HEK293 (cell line): ENCODE measurements at regions not wholly inside any gene's neighbourhood (a gene's known extent, or its start where the extent isn't known, plus 50 kb on each side); places are given as distances from the start of the nearest gene placed in this dataset.

ENCODE experiments used
- CTCF ChIA-PET: fragments of 350-600 bp; formaldehyde crosslinking; extraction: SDS; loops from one replicate; lab custom pipeline; 2021; ENCODE audit warnings: antibody characterized with exemption; lab: Yijun Ruan, JAX
- POLR2A ChIA-PET: fragments of 300-600 bp; formaldehyde crosslinking; extraction: SDS; loops from one replicate; lab custom pipeline; 2020; ENCODE audit warnings: antibody characterized with exemption, inconsistent platforms; lab: Yijun Ruan, JAX
- H3K27ac ChIP-seq: fragments of 200-500 bp; sonication (Bioruptor generic); 2 replicates; pipeline ENCODE4 v1.5.1; 2014; ENCODE audit warnings: low read depth, low read length, control low read depth, inconsistent platforms; ENCODE audit errors: extremely low read depth
- H3K36me3 ChIP-seq, 2 experiments: fragments of 200-500 bp in 1 of 2; sonication (Bioruptor generic) in 1 of 2; 1 replicate in 1 of 2; 2 replicates in 1 of 2; pipeline ENCODE4 v1.5.1; 2014 to 2017; ENCODE audit warnings: inconsistent platforms in 2 of 2, low read length in 2 of 2; ENCODE audit not compliant: control insufficient read depth in 2 of 2, insufficient read depth in 1 of 2
- H3K4me1 ChIP-seq: fragments of 200-500 bp; sonication (Bioruptor generic); 2 replicates; pipeline ENCODE4 v1.5.1; 2014; ENCODE audit warnings: mild to moderate bottlenecking, low read length, inconsistent platforms; ENCODE audit not compliant: control insufficient read depth, insufficient read depth
- H3K4me3 ChIP-seq: 2 replicates; pipeline ENCODE4 v1.5.1; 2011; ENCODE audit warnings: low read depth, mild to moderate bottlenecking, control low read depth, low read length, moderate library complexity
- H3K9me3 ChIP-seq: fragments of 200-500 bp; sonication (Bioruptor generic); 2 replicates; pipeline ENCODE4 v1.5.1; 2014; ENCODE audit warnings: low read depth, low read length, inconsistent platforms; ENCODE audit not compliant: control insufficient read depth, insufficient read depth
- GFI1B ChIP-seq: fragments of 450-650 bp; formaldehyde crosslinking; IDR thresholded peaks from 2 replicates; pipeline ENCODE4 v1.5.1; 2016; ENCODE audit warnings: missing biosample characterization, missing genetic modification characterization
- MYNN ChIP-seq: fragments of 450-650 bp; formaldehyde crosslinking; IDR thresholded peaks from 2 replicates; pipeline ENCODE4 v1.5.1; 2016; ENCODE audit warnings: missing biosample characterization, missing genetic modification characterization, borderline replicate concordance
- OSR2 ChIP-seq: fragments of 450-650 bp; formaldehyde crosslinking; IDR thresholded peaks from 2 replicates; pipeline ENCODE4 v1.5.1; 2016; ENCODE audit warnings: missing biosample characterization, missing genetic modification characterization
- SALL2 ChIP-seq: fragments of 450-650 bp; formaldehyde crosslinking; IDR thresholded peaks from 2 replicates; pipeline ENCODE4 v1.5.0; 2017; ENCODE audit warnings: missing biosample characterization, mild to moderate bottlenecking, missing genetic modification characterization, borderline replicate concordance
- SP3 ChIP-seq: fragments of 450-650 bp; formaldehyde crosslinking; IDR thresholded peaks from 2 replicates; pipeline ENCODE4 v1.5.1; 2016; ENCODE audit warnings: missing biosample characterization, missing genetic modification characterization
- TCF7L2 ChIP-seq: IDR thresholded peaks from 2 replicates; pipeline ENCODE4 v1.6.1; 2011; ENCODE audit warnings: low read depth, mild to moderate bottlenecking, inconsistent platforms, low read length, moderate library complexity, borderline replicate concordance
- TRIM28 ChIP-seq: IDR thresholded peaks from 2 replicates; pipeline ENCODE4 v1.6.1; 2011; ENCODE audit warnings: low read length, control low read depth, borderline replicate concordance
- YY1 ChIP-seq: fragments of 450-650 bp; formaldehyde crosslinking; IDR thresholded peaks from 2 replicates; pipeline ENCODE4 v1.5.1; 2018; ENCODE audit warnings: missing biosample characterization, missing genetic modification characterization
- ZFP69B ChIP-seq: fragments of 450-650 bp; formaldehyde crosslinking; IDR thresholded peaks from 2 replicates; pipeline ENCODE4 v1.5.1; 2016; ENCODE audit warnings: missing biosample characterization, missing genetic modification characterization
- ZNF239 ChIP-seq: fragments of 450-650 bp; formaldehyde crosslinking; IDR thresholded peaks from 2 replicates; pipeline ENCODE4 v1.5.1; 2016; ENCODE audit warnings: missing biosample characterization, missing genetic modification characterization
- ZNF433 ChIP-seq: fragments of 450-650 bp; formaldehyde crosslinking; IDR thresholded peaks from 2 replicates; pipeline ENCODE4 v1.5.1; 2016; ENCODE audit warnings: missing biosample characterization, missing genetic modification characterization, low read depth
- ZNF48 ChIP-seq: fragments of 450-650 bp; formaldehyde crosslinking; IDR thresholded peaks from 2 replicates; pipeline ENCODE4 v1.5.1; 2016; ENCODE audit warnings: missing biosample characterization, missing genetic modification characterization
- ZNF529 ChIP-seq: fragments of 450-650 bp; formaldehyde crosslinking; IDR thresholded peaks from 2 replicates; pipeline ENCODE4 v1.5.1; 2017; ENCODE audit warnings: missing genetic modification characterization, missing biosample characterization; ENCODE audit not compliant: insufficient replicate concordance
- ZNF549 ChIP-seq: fragments of 450-650 bp; IDR thresholded peaks from 2 replicates; pipeline ENCODE4 v1.5.1; 2018; ENCODE audit warnings: missing biosample characterization, missing genetic modification characterization, mild to moderate bottlenecking, inconsistent platforms, moderate library complexity
- ZNF629 ChIP-seq: fragments of 450-650 bp; formaldehyde crosslinking; IDR thresholded peaks from 2 replicates; pipeline ENCODE4 v1.5.1; 2017; ENCODE audit warnings: missing biosample characterization, missing genetic modification characterization
- ZNF664 ChIP-seq: fragments of 450-650 bp; formaldehyde crosslinking; IDR thresholded peaks from 2 replicates; pipeline ENCODE4 v1.5.1; 2016; ENCODE audit warnings: missing biosample characterization, missing genetic modification characterization
- ZNF768 ChIP-seq: fragments of 450-650 bp; formaldehyde crosslinking; IDR thresholded peaks from 2 replicates; pipeline ENCODE4 v1.5.1; 2018; ENCODE audit warnings: missing biosample characterization, mild to moderate bottlenecking, missing genetic modification characterization
- TF ChIP-seq, protein P1 (sequence below): fragments of 450-650 bp; formaldehyde crosslinking; IDR thresholded peaks from 2 replicates; pipeline ENCODE4 v1.5.1; 2016; ENCODE audit warnings: missing biosample characterization, missing genetic modification characterization
- TF ChIP-seq, protein P2 (sequence below): fragments of 450-650 bp; formaldehyde crosslinking; IDR thresholded peaks from 2 replicates; pipeline ENCODE4 v1.5.1; 2017; ENCODE audit warnings: missing biosample characterization, missing genetic modification characterization

DNA sequence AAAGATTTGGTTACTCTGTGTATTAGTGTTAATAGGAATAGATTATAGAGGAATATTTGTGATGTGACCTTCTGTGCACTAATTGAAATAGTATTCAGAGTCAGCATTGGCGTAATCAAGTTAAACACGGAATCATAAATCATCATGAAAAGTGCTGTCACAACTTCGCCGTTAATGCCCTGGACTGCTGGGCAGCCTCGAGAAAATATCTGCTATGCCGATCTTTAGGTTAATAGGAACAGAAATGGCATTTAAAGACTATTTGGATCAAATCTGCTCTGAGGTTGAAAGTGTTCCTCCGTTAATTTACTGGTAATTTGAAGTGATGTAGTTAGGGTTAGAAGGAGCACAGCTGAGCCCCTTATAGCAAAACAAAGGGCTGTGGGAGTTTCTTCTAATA, 219.0 kb downstream of the MZT1 start:
- ChIA-PET POLR2A (no interaction called here), CTCF (no interaction called here)
- no peaks in the 10 kb centered on the region for H3K4me1 ChIP-seq
- H3K9me3 ChIP-seq = no peaks in the 10 kb centered on the region
- no peak overlapping the region for H3K4me3 ChIP-seq
- H3K27ac ChIP-seq = no peak overlapping the region
- no peaks in the 10 kb centered on the region for H3K36me3 ChIP-seq
- TF ChIP-seq TRIM28 (peak; percentile 44; the same call in 1 of the 2 replicates), MYNN (tag by site-specific recombination) (no peak), TCF7L2 (peak; percentile 16; the same call in 1 of the 2 replicates)
- TF ChIP-seq, all 188 proteins: peak for 2

DNA sequence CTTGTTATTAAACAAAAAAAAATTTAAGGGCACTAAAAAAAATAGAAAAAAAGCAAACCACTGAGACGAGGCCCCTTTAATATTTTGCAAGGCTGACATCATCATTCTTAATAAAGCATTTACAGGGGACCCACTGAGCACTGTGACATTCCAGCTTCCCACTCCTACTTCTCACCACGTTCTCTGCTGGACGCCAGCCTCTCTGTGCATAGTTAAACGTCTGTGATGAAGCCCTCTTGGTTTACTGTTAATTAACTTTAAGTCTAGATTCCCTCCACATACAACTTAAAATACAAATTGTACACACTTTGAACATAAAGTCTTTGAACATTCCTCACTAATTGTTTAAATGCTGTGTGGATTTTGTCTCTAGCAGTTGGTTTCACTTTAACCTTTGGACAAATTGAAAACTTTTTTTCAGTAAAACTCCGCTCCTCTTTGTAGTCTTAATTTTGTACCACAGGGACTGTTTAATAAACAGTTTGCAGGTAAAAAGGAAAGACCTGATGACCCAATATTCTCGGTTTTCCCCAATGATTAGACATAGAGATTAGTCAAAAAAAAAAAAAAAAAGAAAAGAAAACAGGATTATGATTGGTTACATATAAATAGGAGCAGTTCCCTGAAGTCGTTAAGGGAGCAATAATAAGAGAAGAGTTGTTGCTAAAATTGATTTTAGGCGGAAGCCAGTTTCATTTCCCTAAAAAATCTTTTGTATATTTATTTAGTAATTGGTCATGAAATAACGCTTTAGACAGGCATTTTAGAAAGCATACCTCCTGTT, 219.8 kb downstream of the MZT1 start:
- Histone ChIP-seq H3K36me3 (no peaks in the 10 kb centered on the region), H3K27ac (no peak overlapping the region), H3K9me3 (no peaks in the 10 kb centered on the region), H3K4me3 (no peak overlapping the region), H3K4me1 (no peaks in the 10 kb centered on the region)
- CTCF ChIA-PET = no interaction called here
- POLR2A ChIA-PET = no interaction called here
- TF ChIP-seq, protein P1, sequence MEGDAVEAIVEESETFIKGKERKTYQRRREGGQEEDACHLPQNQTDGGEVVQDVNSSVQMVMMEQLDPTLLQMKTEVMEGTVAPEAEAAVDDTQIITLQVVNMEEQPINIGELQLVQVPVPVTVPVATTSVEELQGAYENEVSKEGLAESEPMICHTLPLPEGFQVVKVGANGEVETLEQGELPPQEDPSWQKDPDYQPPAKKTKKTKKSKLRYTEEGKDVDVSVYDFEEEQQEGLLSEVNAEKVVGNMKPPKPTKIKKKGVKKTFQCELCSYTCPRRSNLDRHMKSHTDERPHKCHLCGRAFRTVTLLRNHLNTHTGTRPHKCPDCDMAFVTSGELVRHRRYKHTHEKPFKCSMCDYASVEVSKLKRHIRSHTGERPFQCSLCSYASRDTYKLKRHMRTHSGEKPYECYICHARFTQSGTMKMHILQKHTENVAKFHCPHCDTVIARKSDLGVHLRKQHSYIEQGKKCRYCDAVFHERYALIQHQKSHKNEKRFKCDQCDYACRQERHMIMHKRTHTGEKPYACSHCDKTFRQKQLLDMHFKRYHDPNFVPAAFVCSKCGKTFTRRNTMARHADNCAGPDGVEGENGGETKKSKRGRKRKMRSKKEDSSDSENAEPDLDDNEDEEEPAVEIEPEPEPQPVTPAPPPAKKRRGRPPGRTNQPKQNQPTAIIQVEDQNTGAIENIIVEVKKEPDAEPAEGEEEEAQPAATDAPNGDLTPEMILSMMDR (tag by site-specific recombination) = no peak
- TF ChIP-seq ZNF664 (tag by site-specific recombination) (no peak), ZFP69B (tag by site-specific recombination) (peak; percentile 39; the same call in 1 of the 2 replicates), ZNF529 (tag by site-specific recombination) (no peak), SP3 (tag by site-specific recombination) (no peak), SALL2 (tag by site-specific recombination) (no peak)
- TF ChIP-seq, protein P2, sequence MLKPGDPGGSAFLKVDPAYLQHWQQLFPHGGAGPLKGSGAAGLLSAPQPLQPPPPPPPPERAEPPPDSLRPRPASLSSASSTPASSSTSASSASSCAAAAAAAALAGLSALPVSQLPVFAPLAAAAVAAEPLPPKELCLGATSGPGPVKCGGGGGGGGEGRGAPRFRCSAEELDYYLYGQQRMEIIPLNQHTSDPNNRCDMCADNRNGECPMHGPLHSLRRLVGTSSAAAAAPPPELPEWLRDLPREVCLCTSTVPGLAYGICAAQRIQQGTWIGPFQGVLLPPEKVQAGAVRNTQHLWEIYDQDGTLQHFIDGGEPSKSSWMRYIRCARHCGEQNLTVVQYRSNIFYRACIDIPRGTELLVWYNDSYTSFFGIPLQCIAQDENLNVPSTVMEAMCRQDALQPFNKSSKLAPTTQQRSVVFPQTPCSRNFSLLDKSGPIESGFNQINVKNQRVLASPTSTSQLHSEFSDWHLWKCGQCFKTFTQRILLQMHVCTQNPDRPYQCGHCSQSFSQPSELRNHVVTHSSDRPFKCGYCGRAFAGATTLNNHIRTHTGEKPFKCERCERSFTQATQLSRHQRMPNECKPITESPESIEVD (tag by site-specific recombination) = no peak

DNA sequence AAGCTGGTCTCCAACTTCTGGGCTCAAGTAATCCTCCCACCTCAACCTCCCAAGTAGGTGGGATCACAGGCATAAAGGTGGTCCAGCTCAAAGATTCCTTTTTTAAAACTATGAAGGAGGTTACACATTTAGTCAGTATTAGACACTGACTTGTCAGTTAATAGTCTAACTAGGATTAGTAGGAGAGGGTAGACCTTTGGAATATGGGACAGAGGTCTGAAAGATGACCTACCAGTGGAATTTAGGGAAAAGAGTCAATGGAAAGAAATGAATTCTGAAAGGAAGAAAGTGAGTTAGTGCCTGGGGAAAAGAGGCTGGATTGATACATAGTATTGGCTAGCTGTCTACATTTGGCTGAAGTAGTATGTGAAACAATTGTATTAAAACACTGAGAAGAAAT, 220.7 kb downstream of the MZT1 start:
- CTCF ChIA-PET = no interaction called here
- H3K36me3 ChIP-seq = no peaks in the 10 kb centered on the region
- no peak overlapping the region for H3K27ac ChIP-seq
- H3K9me3 ChIP-seq = no peaks in the 10 kb centered on the region
- no peaks in the 10 kb centered on the region for H3K4me1 ChIP-seq
- POLR2A ChIA-PET = no interaction called here
- no peak for TF ChIP-seq ZNF48 (tag by site-specific recombination)
- TF ChIP-seq OSR2 (tag by site-specific recombination) = no peak
- TF ChIP-seq ZNF629 = no peak
- TF ChIP-seq ZNF433 (tag by site-specific recombination) = no peak
- TF ChIP-seq ZNF768 = no peak
- TF ChIP-seq ZNF549 = no peak
- no peak for TF ChIP-seq GFI1B (tag by site-specific recombination)
- no peak for TF ChIP-seq YY1
- no peak for TF ChIP-seq ZNF239 (tag by site-specific recombination)
- TF ChIP-seq, all 188 proteins: peak for 0
- H3K4me3 ChIP-seq = no peak overlapping the region
